IMR-90 (cell line): ENCODE measurements at regions not wholly inside any gene's neighbourhood (a gene's known extent, or its start where the extent isn't known, plus 50 kb on each side); places are given as distances from the start of the nearest gene placed in this dataset.

Experiments
- ATAC-seq: fragments of 200-7000 bp; cut with Tn5 transposase; 2 replicates; pipeline ENCODE4 v1.9.1; 2020; ENCODE audit warnings: low read depth, mild to moderate bottlenecking, moderate library complexity
- BruUV-seq: library from RNA; stranded (reverse); fragments of 400-500 nt; replicated peaks from 2 replicates; lab custom pipeline; 2021; lab: Mats Ljungman, UMichigan
- CTCF ChIA-PET: fragments of 300-600 bp; formaldehyde crosslinking; extraction: SDS; loops from one replicate; lab custom pipeline; 2021; ENCODE audit warnings: antibody characterized with exemption; lab: Yijun Ruan, JAX
- POLR2A ChIA-PET: fragments of 300-600 bp; sonication (Branson Sonifier 250); formaldehyde crosslinking; loops from one replicate; lab custom pipeline; 2022; ENCODE audit warnings: antibody characterized with exemption; ENCODE audit not compliant: unreplicated experiment; lab: Charles Lee
- DNase-seq: peaks from one replicate; pipeline ENCODE4 v3.0.0; 2013
- H2AFZ ChIP-seq: replicated peaks from 2 replicates; pipeline ENCODE3; 2013; ENCODE audit warnings: low read length, mild to moderate bottlenecking; ENCODE audit not compliant: poor library complexity
- H2AK5ac ChIP-seq: 2 replicates; pipeline ENCODE4 v1.6.1; 2013; ENCODE audit warnings: low read depth, low read length, inconsistent platforms
- H2AK9ac ChIP-seq: replicated peaks from 2 replicates; pipeline ENCODE3; 2013; ENCODE audit warnings: mild to moderate bottlenecking, low read depth, low read length, moderate library complexity; ENCODE audit not compliant: poor library complexity
- H2BK120ac ChIP-seq: 2 replicates; pipeline ENCODE4 v1.6.1; 2013; ENCODE audit warnings: low read depth, low read length, inconsistent platforms
- H2BK15ac ChIP-seq: 3 replicates; pipeline ENCODE4 v1.6.1; 2013; ENCODE audit warnings: low read depth, low read length, inconsistent platforms
- H2BK20ac ChIP-seq: 2 replicates; pipeline ENCODE4 v1.6.1; 2013; ENCODE audit warnings: low read depth, mild to moderate bottlenecking, inconsistent platforms, low read length, moderate library complexity
- H2BK5ac ChIP-seq: 2 replicates; pipeline ENCODE4 v1.6.1; 2013; ENCODE audit warnings: mild to moderate bottlenecking, low read depth, low read length, inconsistent platforms; ENCODE audit not compliant: poor library complexity, severe bottlenecking
- H3K14ac ChIP-seq: replicated peaks from 2 replicates; pipeline ENCODE4 v1.6.1; 2013; ENCODE audit warnings: low read depth, low read length, inconsistent platforms
- H3K18ac ChIP-seq: 2 replicates; pipeline ENCODE4 v1.6.1; 2013; ENCODE audit warnings: low read depth, low read length, control low read depth
- H3K23ac ChIP-seq: 2 replicates; pipeline ENCODE4 v1.6.1; 2013; ENCODE audit warnings: low read depth, low read length, inconsistent platforms
- H3K27ac ChIP-seq: 2 replicates; pipeline ENCODE4 v1.5.1; 2013; ENCODE audit warnings: mild to moderate bottlenecking, control low read depth, low read length; ENCODE audit not compliant: insufficient read depth
- H3K27me3 ChIP-seq: 2 replicates; pipeline ENCODE4 v1.6.1; 2013; ENCODE audit warnings: low read length; ENCODE audit not compliant: control insufficient read depth, insufficient read depth
- H3K36me3 ChIP-seq: 2 replicates; pipeline ENCODE4 v1.6.1; 2013; ENCODE audit warnings: low read length, mixed read lengths; ENCODE audit not compliant: control insufficient read depth, insufficient read depth
- H3K4ac ChIP-seq: 2 replicates; pipeline ENCODE4 v1.6.1; 2013; ENCODE audit warnings: low read depth, low read length, inconsistent platforms
- H3K4me1 ChIP-seq: 2 replicates; pipeline ENCODE4 v1.6.1; 2013; ENCODE audit warnings: low read length, mixed read lengths; ENCODE audit not compliant: control insufficient read depth, insufficient read depth
- H3K4me2 ChIP-seq: 2 replicates; pipeline ENCODE4 v1.6.1; 2013; ENCODE audit warnings: low read depth, mild to moderate bottlenecking, control low read depth, low read length, moderate library complexity
- H3K4me3 ChIP-seq: 2 replicates; pipeline ENCODE4 v1.5.1; 2013; ENCODE audit warnings: low read depth, mild to moderate bottlenecking, control low read depth, low read length, moderate library complexity; ENCODE audit not compliant: insufficient read depth
- H3K56ac ChIP-seq: 2 replicates; pipeline ENCODE4 v1.6.1; 2013; ENCODE audit warnings: low read length, inconsistent platforms; ENCODE audit not compliant: insufficient read depth; ENCODE audit errors: extremely low read depth
- H3K79me1 ChIP-seq, 2 experiments: 2 replicates each; pipeline ENCODE4 v1.6.1; 2013; ENCODE audit warnings: low read length in 2 of 2, inconsistent platforms in 1 of 2, low read depth in 1 of 2
- H3K9ac ChIP-seq: 2 replicates; pipeline ENCODE4 v1.6.1; 2013; ENCODE audit warnings: low read depth, low read length, control low read depth
- H3K9me1 ChIP-seq: 2 replicates; pipeline ENCODE4 v1.6.1; 2013; ENCODE audit warnings: low read length, inconsistent platforms; ENCODE audit not compliant: insufficient read depth
- H3K9me3 ChIP-seq: 2 replicates; pipeline ENCODE4 v1.6.1; 2013; ENCODE audit warnings: low read length; ENCODE audit not compliant: control insufficient read depth, insufficient read depth
- H4K20me1 ChIP-seq: 2 replicates; pipeline ENCODE4 v1.6.1; 2013; ENCODE audit warnings: low read length, inconsistent platforms; ENCODE audit not compliant: insufficient read depth
- H4K5ac ChIP-seq: 2 replicates; pipeline ENCODE4 v1.6.1; 2013; ENCODE audit warnings: mild to moderate bottlenecking, low read depth, low read length, control low read depth
- H4K8ac ChIP-seq, 2 experiments: 2 replicates each; pipeline ENCODE4 v1.6.1; 2013; ENCODE audit warnings: low read depth in 2 of 2, low read length in 2 of 2, control low read depth in 1 of 2, inconsistent platforms in 1 of 2
- H4K91ac ChIP-seq: 2 replicates; pipeline ENCODE4 v1.6.1; 2013; ENCODE audit warnings: low read depth, low read length, inconsistent platforms; ENCODE audit not compliant: insufficient read depth
- BHLHE40 ChIP-seq: fragments of 150-350 bp; IDR thresholded peaks from 2 replicates; pipeline ENCODE4 v1.6.1; 2016; ENCODE audit warnings: mild to moderate bottlenecking, low read depth, low read length
- CEBPB ChIP-seq: IDR thresholded peaks from 2 replicates; pipeline ENCODE4 v1.6.1; 2012; ENCODE audit warnings: low read depth, low read length, improper control_type of control experiment
- CHD1 ChIP-seq: IDR thresholded peaks from 2 replicates; pipeline ENCODE4 v1.6.1; 2012; ENCODE audit warnings: low read depth, low read length, improper control_type of control experiment
- ELK1 ChIP-seq: fragments of 150-350 bp; IDR thresholded peaks from 2 replicates; pipeline ENCODE4 v1.6.1; 2016; ENCODE audit warnings: low read depth, mild to moderate bottlenecking, low read length, moderate library complexity, borderline replicate concordance
- MAZ ChIP-seq: IDR thresholded peaks from 2 replicates; pipeline ENCODE4 v1.6.1; 2012; ENCODE audit warnings: low read depth, mild to moderate bottlenecking, low read length, improper control_type of control experiment, moderate library complexity, borderline replicate concordance
- MXI1 ChIP-seq: IDR thresholded peaks from 2 replicates; pipeline ENCODE4 v1.6.1; 2012; ENCODE audit warnings: low read depth, mild to moderate bottlenecking, low read length, moderate library complexity, borderline replicate concordance
- RAD21 ChIP-seq: IDR thresholded peaks from 2 replicates; pipeline ENCODE4 v1.6.1; 2012; ENCODE audit warnings: low read length, improper control_type of control experiment
- RFX5 ChIP-seq: IDR thresholded peaks from 2 replicates; pipeline ENCODE4 v1.8.0; 2012; ENCODE audit warnings: low read depth, mild to moderate bottlenecking, low read length, moderate library complexity
- WGBS, 2 experiments: methylation state at CpG; one replicate each; pipeline versions ENCODE4 v1.1.5 to v1.1.7; 2013; ENCODE audit warnings: missing lambda C conversion rate in 2 of 2; ENCODE audit not compliant: insufficient read length in 1 of 2; ENCODE audit errors: extremely low coverage in 2 of 2; 5-methylcytosine and 5-hydroxymethylcytosine counted together
- dilution Hi-C: fragments of 300-500 bp; cut with HindIII; formaldehyde crosslinking; loops from one replicate; pipeline ENCODE4 v1.14.3; 2018; ENCODE audit warnings: low sequenced_read_pairs; ENCODE audit not compliant: unreplicated experiment
- in situ Hi-C: fragments of 300-500 bp; cut with MboI; formaldehyde crosslinking; loops from 3 replicates; pipeline ENCODE4 v1.14.3; 2019; ENCODE audit warnings: low sequenced_read_pairs, inconsistent platforms, mixed read lengths
- intact Hi-C: fragments of 100-400 bp; cut with micrococcal nuclease; formaldehyde crosslinking; loops from 2 replicates; pipeline ENCODE4 v1.10.0; 2022

- Histone ChIP-seq H2AK5ac (no peak overlapping the region), H2BK15ac (no peak overlapping the region), H4K20me1 (no peaks in the 10 kb centered on the region), H3K9ac (no peak overlapping the region), H2BK20ac (no peak overlapping the region), H3K27ac (no peak overlapping the region), H3K27me3 (no peaks in the 10 kb centered on the region), H2BK5ac (no peak overlapping the region), H3K14ac (no peak overlapping the region), H3K4me3 (no peak overlapping the region), H3K4me1 (no peaks in the 10 kb centered on the region), H3K56ac (no peak overlapping the region), H2AK9ac (no peak overlapping the region), H3K9me1 (no peaks in the 10 kb centered on the region), H3K18ac (no peak overlapping the region), H4K91ac (no peak overlapping the region), H2BK120ac (no peak overlapping the region), H4K5ac (no peak overlapping the region), H3K36me3 (no peaks in the 10 kb centered on the region), H3K4ac (no peak overlapping the region), H3K9me3 (no peaks in the 10 kb centered on the region), H2AFZ (no peak overlapping the region), H3K4me2 (no peak overlapping the region), H3K79me1 (no peaks in the 10 kb centered on the region), H4K8ac (no peak overlapping the region), H3K23ac (no peak overlapping the region)
- intact Hi-C loops: no loop called here
- in situ Hi-C loops: no loop called here
- ChIA-PET POLR2A (no interaction called here), CTCF (no interaction called here)
- no peak for ATAC-seq
- dilution Hi-C loops: no loop called here
- BruUV-seq: no TSS peak
- no CpG with 5 or more reads among the region's 4 CpGs for WGBS, 2 experiments
- DNase-seq: no peak
- TF ChIP-seq MXI1 (no peak), RAD21 (no peak), RFX5 (no peak), CEBPB (no peak), BHLHE40 (no peak), MAZ (no peak), ELK1 (no peak), CHD1 (no peak)
These were observed 224.5 kb downstream of the GADD45G start for GRCh38 chr9:89829346-89829745.
